Islet of Langerhans (tissue), 1 donor: ENCODE measurements at regions not wholly inside any gene's neighbourhood (a gene's known extent, or its start where the extent isn't known, plus 50 kb on each side); places are given as distances from the start of the nearest gene placed in this dataset.

Experiments used
- FAIRE-seq: peaks from one replicate; lab custom pipeline; 2011; peaks lifted over from hg19 to GRCh38; lab: Jason Lieb, UNC

- no peak for FAIRE-seq
Measured at GRCh38 chr4:89599026-89599425, 237.9 kb downstream of the SNCA start.

- peak; percentile 95 for FAIRE-seq
Measured at GRCh38 chr4:89598602-89599001, 238.4 kb downstream of the SNCA start.

- FAIRE-seq: no peak
Measured at GRCh38 chr4:89595125-89595789, 241.7 kb downstream of the SNCA start.

- no peak for FAIRE-seq
Measured at GRCh38 chr4:89590128-89590527, 246.8 kb downstream of the SNCA start.

- FAIRE-seq: no peak
Measured at GRCh38 chr4:89588421-89588820, 248.5 kb downstream of the SNCA start.

GRCh38 chr4:89587364-89587763, 249.6 kb downstream of the SNCA start:
- FAIRE-seq: no peak

GRCh38 chr4:89586864-89587263, 250.1 kb downstream of the SNCA start:
- no peak for FAIRE-seq

- FAIRE-seq: no peak
Measured at GRCh38 chr4:89586318-89586717, 250.6 kb downstream of the SNCA start.

- no peak for FAIRE-seq
Measured at GRCh38 chr4:89582756-89583505, 254.0 kb downstream of the SNCA start.

- FAIRE-seq: no peak
Measured at GRCh38 chr4:89579771-89580170, 257.2 kb downstream of the SNCA start.

- no peak for FAIRE-seq
Measured at GRCh38 chr4:89576246-89576645, 260.7 kb downstream of the SNCA start.

GRCh38 chr4:89575840-89576239, 261.1 kb downstream of the SNCA start:
- no peak for FAIRE-seq

- FAIRE-seq: no peak
Measured at GRCh38 chr4:89574176-89574575, 262.8 kb downstream of the SNCA start.

GRCh38 chr4:89573656-89574055, 263.3 kb downstream of the SNCA start:
- no peak for FAIRE-seq

GRCh38 chr4:89572224-89572858, 264.6 kb downstream of the SNCA start:
- no peak for FAIRE-seq

GRCh38 chr4:89570931-89571330, 263.3 kb upstream of the GPRIN3 start:
- no peak for FAIRE-seq

- no peak for FAIRE-seq
Measured at GRCh38 chr4:89567936-89568335, 260.3 kb upstream of the GPRIN3 start.

- FAIRE-seq: peak; percentile 98
Measured at GRCh38 chr4:89563431-89563830, 255.8 kb upstream of the GPRIN3 start.

- FAIRE-seq: no peak
Measured at GRCh38 chr4:89562746-89563145, 255.1 kb upstream of the GPRIN3 start.

- FAIRE-seq: no peak
Measured at GRCh38 chr4:89561048-89561447, 253.4 kb upstream of the GPRIN3 start.

- FAIRE-seq: no peak
Measured at GRCh38 chr4:89558147-89558546, 250.5 kb upstream of the GPRIN3 start.

- FAIRE-seq: no peak
Measured at GRCh38 chr4:89556601-89557305, 249.2 kb upstream of the GPRIN3 start.

GRCh38 chr4:89551191-89551590, 243.6 kb upstream of the GPRIN3 start:
- no peak for FAIRE-seq
